ENCODE measurements at regions not wholly inside any gene's neighbourhood (a gene's known extent, or its start where the extent isn't known, plus 50 kb on each side); places are given as distances from the start of the nearest gene placed in this dataset.

GRCh38 chr2:37453027-37453426 lies 108.6 kb downstream of the QPCT start:
- Histone ChIP-seq H3K4me1 (replicated peaks in 1 of 2; ENCODE audit: control insufficient read depth in 2 of 2, insufficient read depth in 2 of 2, low read length in 2 of 2) (no peaks in the 10 kb centered on the region; a peak in 1 of 5 replicates), H3K9ac (ENCODE audit: insufficient read depth in 1 of 2, low read depth in 2 of 2, low read length in 2 of 2) (no peak overlapping the region), H3K4me2 (ENCODE audit: insufficient read depth, low read length) (peak overlapping the region; percentile 23; the same call in 1 of the 2 replicates), H3K4me3 (no peak overlapping the region), H4K20me1 (replicated peaks; ENCODE audit: control insufficient read depth, insufficient read depth, low read length) (no peaks in the 10 kb centered on the region), H3K9me1 (ENCODE audit: control insufficient read depth, insufficient read depth, low read length) (no peaks in the 10 kb centered on the region), H3K36me3 (ENCODE audit: control insufficient read depth, insufficient read depth, low read length) (no peaks in the 10 kb centered on the region), H2AFZ (ENCODE audit: low read depth, low read length) (peak overlapping the region; percentile 79), H3K27me3 (ENCODE audit: control insufficient read depth in 2 of 2, insufficient read depth in 2 of 2, low read length in 2 of 2) (0 out of 5 replicates have a peak, but pooled peaks cover 0 to 4% of the 10 kb centered on the region in 2 experiments), H3K27ac (ENCODE audit: extremely low read depth, low read depth, low read length) (no peak overlapping the region), H3K79me2 (ENCODE audit: control insufficient read depth, insufficient read depth, low read length) (no peaks in the 10 kb centered on the region), H3K9me3 (replicated peaks; ENCODE audit: control insufficient read depth, insufficient read depth, low read depth, low read length) (no peaks in the 10 kb centered on the region)
- intact Hi-C loops (cut with micrococcal nuclease), result no loop called here
- FAIRE-seq (peak; percentile 46), DNase-seq (ENCODE audit: extremely low read depth in 1 of 4, low spot score in 3 of 4) (peak in 2 of 4 experiments; percentile 24 to 30), ATAC-seq (peak; percentile 73)
- in situ Hi-C loops (cut with MboI), result loop anchor here (5.0 kb wide), 1 partner anchor 36 kb away; no protein-coding TSS in a partner anchor
- ChIA-PET POLR2A (interaction anchor here (0.6 kb wide), 1 partner anchor 28 kb away, joined by 4 read pairs; no protein-coding TSS in a partner anchor), CTCF (ENCODE audit: low intra/inter-chr PET ratio) (no interaction called here)
- 6% methylated on average over 2 of the region's 2 CpGs for WGBS (ENCODE audit: insufficient coverage, low coverage, missing lambda C conversion rate)
- TF ChIP-seq ELF1 (tag; IDR thresholded peaks at IDR 0.05), result peak; percentile 41; the same call in 1 of the 2 replicates
- peak; percentile 71 for TF ChIP-seq PRDM10 (IDR thresholded peaks at IDR 0.05; ENCODE audit: partially characterized antibody)
- TF ChIP-seq SMAD4 (CRISPR knock-in tag; conservative IDR thresholded peaks at IDR 0.05), result peak; percentile 46; the same call in 1 of the 2 replicates
- TF ChIP-seq PREB (CRISPR knock-in tag; IDR thresholded peaks at IDR 0.05), result no peak
- BruUV-seq (replicated peaks), result no TSS peak

Measured in K562 (cell line).